NCI-H526 treated with DMSO at 0.1 percent for 48 hours (cell line): ENCODE measurements at regions not wholly inside any gene's neighbourhood (a gene's known extent, or its start where the extent isn't known, plus 50 kb on each side); places are given as distances from the start of the nearest gene placed in this dataset.
"Not testable (repeated sequence)": the region's sequence is repeated elsewhere in the genome, so short reads cannot be mapped to it uniquely, and the experiment has no call there.

Experiments
- DNase-seq: peaks from one replicate; lab custom pipeline; 2025; lab: John Stamatoyannopoulos, UW

DNA sequence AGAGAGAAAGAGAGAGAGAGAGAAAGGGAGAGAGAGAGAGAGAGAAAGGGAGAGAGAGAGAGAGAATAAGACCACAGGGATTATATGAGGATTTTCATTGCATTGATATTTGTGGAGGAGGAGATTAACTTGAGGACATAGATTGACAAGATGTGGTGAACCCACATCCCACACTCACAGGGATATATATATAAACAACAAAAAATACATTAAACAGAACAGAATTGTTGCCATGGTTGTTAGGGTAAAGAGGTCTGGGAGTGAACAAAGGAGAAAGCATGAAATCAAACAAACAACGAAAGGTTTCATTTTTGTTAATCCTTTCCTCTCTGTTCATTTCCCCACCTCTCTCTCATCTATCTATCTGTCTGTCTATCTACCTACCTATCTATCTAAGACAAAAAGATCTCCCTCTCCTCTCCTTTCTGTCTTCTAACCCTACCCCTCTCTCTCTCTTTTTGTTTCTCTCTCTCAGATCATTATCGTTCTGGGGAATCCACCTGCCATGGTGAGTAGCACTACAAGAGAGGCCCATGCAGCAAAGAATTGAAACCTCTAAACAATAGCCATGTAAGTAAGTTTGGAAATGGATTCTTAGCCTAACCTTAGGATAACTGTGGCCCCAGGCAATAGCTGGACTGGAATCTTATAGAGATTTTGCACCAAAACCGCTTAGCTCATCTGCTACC, 280.9 kb downstream of the RAP2B start:
- DNase-seq: no peak

DNA sequence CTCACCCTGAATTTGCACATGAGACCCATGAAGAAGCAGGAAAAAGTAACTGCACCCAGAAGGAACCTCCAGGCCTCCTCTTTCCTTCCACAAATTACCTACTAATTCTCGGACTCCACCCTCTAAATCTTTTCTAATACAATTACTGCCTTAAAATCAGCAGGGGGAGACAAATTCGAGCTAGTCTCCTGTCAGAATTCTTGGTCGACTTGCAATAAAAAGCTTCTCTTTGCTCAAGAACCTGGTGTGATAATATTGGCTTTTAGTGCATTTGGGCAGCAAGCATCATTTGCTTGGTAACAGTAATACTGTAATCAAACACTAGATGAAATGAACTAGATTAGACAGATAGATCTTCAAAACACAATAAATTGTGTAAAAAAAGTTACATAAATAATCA, 281.9 kb downstream of the RAP2B start:
- no peak for DNase-seq

GRCh38 chr3:153445817-153446216, 283.8 kb downstream of the RAP2B start:
- no peak for DNase-seq

GRCh38 chr3:153448151-153448829, 286.3 kb downstream of the RAP2B start:
- DNase-seq: no peak

DNA sequence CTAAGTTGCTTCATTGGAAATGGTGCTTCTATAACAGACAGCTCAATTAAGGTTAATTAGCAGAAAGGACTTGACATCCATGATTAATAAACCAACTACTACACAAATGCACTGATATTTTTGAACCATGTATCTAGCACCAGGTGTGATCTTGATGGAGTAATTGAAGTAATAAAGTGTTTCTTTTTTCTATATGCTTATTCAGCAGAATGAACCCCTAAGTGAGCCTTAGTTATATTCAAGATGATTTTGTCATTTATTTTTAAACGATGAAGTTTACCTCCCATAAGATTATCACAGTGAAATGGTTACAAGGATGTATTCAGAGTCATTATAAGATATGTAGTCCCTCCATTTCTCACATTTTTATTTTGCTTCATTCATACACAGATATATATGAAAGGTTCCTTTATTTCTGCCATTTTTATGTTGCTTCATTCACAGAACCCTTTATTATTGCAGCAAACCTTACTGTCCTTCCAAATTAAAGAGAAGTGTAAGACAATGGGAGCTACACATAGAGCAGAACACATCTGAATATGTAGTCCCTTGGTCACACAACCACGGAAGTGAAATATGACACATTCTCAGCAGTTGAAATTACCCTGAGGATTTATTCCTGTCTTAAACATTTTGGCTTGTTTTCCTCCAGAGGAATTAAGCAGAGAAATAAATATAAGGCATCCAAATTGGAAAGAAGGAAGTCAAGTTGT, 295.0 kb downstream of the RAP2B start:
- no peak for DNase-seq

GRCh38 chr3:153458881-153459280, 296.9 kb downstream of the RAP2B start:
- DNase-seq: no peak

DNA sequence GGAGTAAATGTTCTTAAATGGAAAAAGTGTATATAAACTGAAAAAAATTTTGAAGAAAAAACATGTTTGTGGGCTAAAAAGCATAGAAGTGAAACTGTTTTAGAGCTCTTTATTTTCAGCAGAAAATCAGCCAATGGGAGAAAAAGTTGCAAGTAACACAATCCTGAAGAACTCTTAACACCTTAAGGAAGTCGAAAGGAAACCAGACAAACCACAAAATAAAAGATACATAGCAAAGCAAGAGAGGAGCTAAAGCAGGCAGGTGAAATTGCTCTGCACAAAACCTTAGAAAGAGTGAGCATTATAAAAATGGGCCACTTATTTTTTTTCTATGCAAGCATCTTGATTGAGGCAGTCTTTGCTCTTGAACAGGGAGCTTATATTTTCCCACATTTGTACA, 300.5 kb downstream of the RAP2B start:
- DNase-seq: no peak

DNA sequence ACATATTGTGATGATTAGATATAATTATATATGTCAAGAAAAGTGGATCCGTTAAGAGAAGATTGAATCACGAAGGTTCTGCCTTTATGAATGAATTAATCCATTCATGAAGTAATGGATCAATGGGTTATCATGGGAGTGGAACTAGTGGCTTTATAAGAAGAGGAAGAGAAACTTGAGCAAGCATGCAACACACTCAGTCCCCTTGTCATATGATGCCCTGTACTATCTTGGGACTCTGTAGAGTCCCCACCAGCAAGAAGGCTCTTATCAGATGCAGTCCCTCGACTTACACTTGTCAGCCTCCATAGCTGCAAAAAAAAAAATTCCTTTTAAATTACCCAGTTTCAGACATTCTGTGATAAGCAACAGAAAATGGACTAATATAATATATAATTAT, 301.9 kb downstream of the RAP2B start:
- no peak for DNase-seq

DNA sequence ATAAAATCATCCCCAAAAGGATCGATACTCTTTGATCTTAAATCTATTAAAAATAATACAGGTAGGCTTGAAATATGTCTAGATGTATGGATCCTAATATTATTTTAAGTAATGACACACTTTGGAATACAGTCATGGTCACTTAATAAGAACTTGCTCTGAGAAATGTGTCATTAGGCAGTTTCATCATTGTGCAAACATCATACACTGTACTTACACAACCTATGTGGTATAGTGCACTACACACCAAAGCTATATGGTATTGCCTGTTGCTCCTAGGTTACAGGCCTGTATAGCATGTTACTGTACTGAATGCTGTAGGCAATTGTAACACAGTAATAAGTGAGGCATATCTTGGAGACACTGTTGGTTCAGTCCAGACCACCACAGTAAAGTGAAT, 307.1 kb downstream of the RAP2B start:
- DNase-seq: no peak

GRCh38 chr3:153484842-153485241, 322.8 kb downstream of the RAP2B start:
- no peak for DNase-seq

- no peak for DNase-seq
Observed at GRCh38 chr3:153495422-153495821, 333.4 kb downstream of the RAP2B start.

DNA sequence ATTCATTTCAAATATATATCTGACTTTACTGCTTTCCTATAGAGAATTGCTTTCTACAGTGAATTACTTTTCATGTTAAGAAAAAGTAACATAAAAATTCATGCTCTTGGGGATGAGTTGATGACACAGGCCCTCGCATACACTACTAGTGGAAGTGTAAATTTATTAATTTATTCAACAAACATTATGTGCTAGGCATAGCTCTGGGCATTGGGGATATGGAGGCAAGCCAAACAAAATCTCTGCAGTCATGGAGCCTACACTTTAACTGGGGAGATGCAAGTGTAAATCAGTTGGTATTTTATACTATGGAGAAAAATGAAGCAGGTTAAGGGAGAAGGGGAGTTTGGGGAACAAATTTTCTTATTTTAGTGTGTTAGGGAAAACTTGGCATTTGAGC, 340.7 kb downstream of the RAP2B start:
- DNase-seq: no peak

GRCh38 chr3:153503873-153504272, 341.8 kb downstream of the RAP2B start:
- no peak for DNase-seq

DNA sequence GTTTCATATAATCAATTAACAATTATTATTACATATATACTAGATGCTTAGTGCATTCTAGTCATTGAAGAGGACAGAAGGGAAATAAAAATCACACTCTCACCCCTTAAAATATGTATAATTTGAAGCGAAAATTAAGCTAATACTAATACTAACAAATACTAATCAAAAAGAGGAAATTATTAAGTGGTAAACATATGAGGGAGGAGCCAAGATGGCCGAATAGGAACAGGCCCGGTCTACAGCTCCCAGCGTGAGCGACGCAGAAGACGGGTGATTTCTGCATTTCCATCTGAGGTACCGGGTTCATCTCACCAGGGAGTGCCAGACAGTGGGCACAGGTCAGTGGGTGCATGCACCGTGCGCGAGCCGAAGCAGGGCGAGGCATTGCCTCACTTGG, 344.2 kb downstream of the RAP2B start:
- DNase-seq: not testable (repeated sequence)

- DNase-seq: not testable (repeated sequence)
Observed at GRCh38 chr3:153506686-153507085, 344.7 kb downstream of the RAP2B start.

GRCh38 chr3:153513236-153513635, 351.2 kb downstream of the RAP2B start:
- DNase-seq: no peak

- no peak for DNase-seq
Observed at GRCh38 chr3:153528473-153528872, 366.4 kb downstream of the RAP2B start.

DNA sequence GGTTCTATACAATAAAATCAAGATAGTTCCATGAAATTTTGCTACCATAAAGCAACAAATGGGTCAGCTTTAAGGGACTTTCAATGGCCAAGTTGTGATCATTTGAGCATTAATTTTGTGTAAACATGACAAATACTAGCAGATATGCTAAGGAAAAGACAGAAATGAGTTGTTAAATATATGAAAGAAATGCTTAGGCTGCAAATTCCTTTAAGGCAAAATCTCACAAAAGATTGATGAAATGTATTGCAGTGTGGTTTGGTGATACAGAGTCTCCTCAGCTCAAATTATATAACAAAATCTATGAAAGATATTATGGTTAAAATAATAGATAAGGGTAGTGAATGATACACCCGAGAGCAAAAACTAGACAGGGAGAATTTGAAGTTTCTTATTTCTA, 377.2 kb downstream of the RAP2B start:
- no peak for DNase-seq

- DNase-seq: no peak
Observed at GRCh38 chr3:153545471-153545870, 383.4 kb downstream of the RAP2B start.

GRCh38 chr3:153547970-153548369, 385.9 kb downstream of the RAP2B start:
- DNase-seq: no peak

DNA sequence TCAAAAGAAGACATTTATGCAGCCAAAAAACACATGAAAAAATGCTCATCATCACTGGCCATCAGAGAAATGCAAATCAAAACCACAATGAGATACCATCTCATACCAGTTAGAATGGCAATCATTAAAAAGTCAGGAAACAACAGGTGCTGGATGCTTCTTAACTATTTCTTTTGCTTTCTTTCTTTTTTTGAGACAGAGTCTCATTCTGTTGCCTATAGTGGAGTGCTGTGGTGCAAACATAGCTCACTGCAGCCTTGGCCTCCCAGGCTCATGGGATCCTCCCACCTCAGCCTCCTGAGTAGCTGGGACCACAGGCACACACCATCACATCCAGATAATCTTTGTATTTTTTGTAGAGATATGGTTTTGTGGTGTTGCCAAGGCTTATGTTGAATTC, 387.7 kb downstream of the RAP2B start:
- DNase-seq: not testable (repeated sequence)

- DNase-seq: no peak
Observed at GRCh38 chr3:153551536-153552285, 389.7 kb downstream of the RAP2B start.
